RWPE2 (cell line): ENCODE measurements at regions not wholly inside any gene's neighbourhood (a gene's known extent, or its start where the extent isn't known, plus 50 kb on each side); places are given as distances from the start of the nearest gene placed in this dataset.

Experiments
- ATAC-seq: fragments of 200-7000 bp; cut with Tn5 transposase; 3 replicates; pipeline ENCODE4 v1.9.1; 2021; ENCODE audit warnings: low read depth
- DNase-seq: peaks from one replicate; pipeline ENCODE4 v3.0.0-alpha.2; 2020; ENCODE audit warnings: low spot score
- H3K27ac ChIP-seq: fragments of 450-650 bp; 2 replicates; pipeline ENCODE4 v1.5.1; 2017; ENCODE audit warnings: mild to moderate bottlenecking; ENCODE audit not compliant: poor library complexity, severe bottlenecking
- H3K27me3 ChIP-seq: fragments of 250-450 bp; sonication (Bioruptor Pico); 2 replicates; pipeline ENCODE4 v1.5.1; 2021; ENCODE audit warnings: mild to moderate bottlenecking, moderate library complexity; ENCODE audit not compliant: insufficient read depth, poor library complexity, severe bottlenecking
- H3K36me3 ChIP-seq: fragments of 250-450 bp; sonication (Bioruptor Pico); 2 replicates; pipeline ENCODE4 v1.5.1; 2020; ENCODE audit warnings: low read depth, mild to moderate bottlenecking, moderate library complexity
- H3K4me1 ChIP-seq: fragments of 250-450 bp; sonication (Bioruptor Pico); 2 replicates; pipeline ENCODE4 v1.5.1; 2021; ENCODE audit warnings: mild to moderate bottlenecking, moderate library complexity; ENCODE audit not compliant: insufficient read depth, poor library complexity, severe bottlenecking
- H3K4me3 ChIP-seq: fragments of 250-450 bp; sonication (Bioruptor Pico); 2 replicates; pipeline ENCODE4 v1.5.1; 2021; ENCODE audit warnings: mild to moderate bottlenecking, moderate library complexity; ENCODE audit not compliant: severe bottlenecking
- H3K9me3 ChIP-seq: fragments of 250-450 bp; sonication (Bioruptor Pico); 2 replicates; pipeline ENCODE4 v1.5.1; 2021; ENCODE audit warnings: mild to moderate bottlenecking, moderate library complexity; ENCODE audit not compliant: severe bottlenecking
- CTCF ChIP-seq: fragments of 450-650 bp; IDR thresholded peaks from one replicate; pipeline ENCODE4 v1.5.1; 2017; ENCODE audit warnings: mild to moderate bottlenecking, moderate library complexity; ENCODE audit not compliant: poor library complexity, severe bottlenecking

- no peak for DNase-seq
- H3K27ac ChIP-seq: no peak overlapping the region
- no peaks in the 10 kb centered on the region for H3K27me3 ChIP-seq
Observed at GRCh38 chr14:105847400-105847799, 321.0 kb downstream of the TMEM121 start.

GRCh38 chr14:105848570-105848969 is 322.2 kb downstream of the TMEM121 start:
- ATAC-seq: no peak
- no peak overlapping the region for H3K4me3 ChIP-seq
- no peaks in the 10 kb centered on the region for H3K36me3 ChIP-seq
- no peaks in the 10 kb centered on the region for H3K27me3 ChIP-seq
- H3K9me3 ChIP-seq: peaks cover 5% of the 10 kb centered on the region
- no peak overlapping the region for H3K27ac ChIP-seq
- no peaks in the 10 kb centered on the region for H3K4me1 ChIP-seq
- no peak for TF ChIP-seq CTCF
- DNase-seq: no peak

More at GRCh38 chr14:105847400-105847799, 321.0 kb downstream of the TMEM121 start:
- H3K4me1 ChIP-seq: no peaks in the 10 kb centered on the region
- TF ChIP-seq CTCF: no peak
- H3K36me3 ChIP-seq: no peaks in the 10 kb centered on the region
- H3K4me3 ChIP-seq: no peak overlapping the region
- ATAC-seq: no peak
- no peaks in the 10 kb centered on the region for H3K9me3 ChIP-seq

GRCh38 chr14:105849933-105850626 is 323.7 kb downstream of the TMEM121 start:
- peaks cover 5% of the 10 kb centered on the region for H3K9me3 ChIP-seq
- no peak for TF ChIP-seq CTCF
- no peaks in the 10 kb centered on the region for H3K27me3 ChIP-seq

GRCh38 chr14:105850853-105851581 is 324.6 kb downstream of the TMEM121 start:
- no peaks in the 10 kb centered on the region for H3K36me3 ChIP-seq
- no peak overlapping the region for H3K4me3 ChIP-seq
- ATAC-seq (no peak), DNase-seq (peak; percentile 58)
- H3K4me1 ChIP-seq: no peaks in the 10 kb centered on the region
- no peaks in the 10 kb centered on the region for H3K27me3 ChIP-seq
- H3K27ac ChIP-seq: no peak overlapping the region
- peaks cover 7% of the 10 kb centered on the region for H3K9me3 ChIP-seq
- TF ChIP-seq CTCF: no peak

More at GRCh38 chr14:105849933-105850626, 323.7 kb downstream of the TMEM121 start:
- H3K4me3 ChIP-seq: no peak overlapping the region
- no peaks in the 10 kb centered on the region for H3K4me1 ChIP-seq
- no peak overlapping the region for H3K27ac ChIP-seq
- ATAC-seq: no peak
- H3K36me3 ChIP-seq: no peaks in the 10 kb centered on the region
- DNase-seq: peak; percentile 38
